OCI-LY7 (cell line): ENCODE measurements at regions not wholly inside any gene's neighbourhood (a gene's known extent, or its start where the extent isn't known, plus 50 kb on each side); places are given as distances from the start of the nearest gene placed in this dataset.

Experiments used
- BruUV-seq: library from RNA; stranded (reverse); fragments of 400-500 nt; replicated peaks from 2 replicates; lab custom pipeline; 2021; lab: Mats Ljungman, UMichigan
- CTCF ChIA-PET: fragments of 300-600 bp; sonication (Branson Sonifier 250); formaldehyde crosslinking; loops from one replicate; lab custom pipeline; 2022; ENCODE audit warnings: antibody characterized with exemption; ENCODE audit not compliant: unreplicated experiment; lab: Charles Lee
- POLR2A ChIA-PET: fragments of 300-600 bp; sonication (Branson Sonifier 250); formaldehyde crosslinking; loops from one replicate; lab custom pipeline; 2022; ENCODE audit warnings: antibody characterized with exemption; lab: Charles Lee
- DNase-seq: peaks from one replicate; pipeline ENCODE4 v3.0.0-alpha.2; 2015; ENCODE audit warnings: low spot score
- H2AFZ ChIP-seq: fragments of 200-600 bp; sonication (generic), shearing (Covaris generic); 2 replicates; pipeline ENCODE4 v1.6.1; 2014; ENCODE audit warnings: mild to moderate bottlenecking, antibody characterized with exemption, low read length, moderate library complexity
- H3K27ac ChIP-seq: fragments of 200-600 bp; sonication (generic); 2 replicates; pipeline ENCODE4 v1.5.1; 2014; ENCODE audit warnings: mixed run types, low read depth, mild to moderate bottlenecking, moderate library complexity, low read length, inconsistent platforms; ENCODE audit not compliant: poor library complexity, severe bottlenecking
- H3K36me3 ChIP-seq: fragments of 200-600 bp; sonication (generic); 2 replicates; pipeline ENCODE4 v1.6.1; 2014; ENCODE audit warnings: mild to moderate bottlenecking, antibody characterized with exemption, low read length, moderate library complexity, mixed read lengths; ENCODE audit not compliant: insufficient read depth
- H3K4me1 ChIP-seq: fragments of 200-600 bp; sonication (generic); 2 replicates; pipeline ENCODE4 v1.5.1; 2014; ENCODE audit warnings: mild to moderate bottlenecking, low read length; ENCODE audit not compliant: insufficient read depth, poor library complexity, severe bottlenecking
- H3K4me2 ChIP-seq: fragments of 200-600 bp; sonication (generic); 2 replicates; pipeline ENCODE4 v1.6.1; 2014; ENCODE audit warnings: mild to moderate bottlenecking, low read length
- H3K4me3 ChIP-seq: fragments of 200-600 bp; sonication (generic); 2 replicates; pipeline ENCODE4 v1.5.1; 2014; ENCODE audit warnings: mild to moderate bottlenecking, low read depth, low read length; ENCODE audit not compliant: poor library complexity, severe bottlenecking
- H3K79me2 ChIP-seq: fragments of 200-600 bp; sonication (generic); 2 replicates; pipeline ENCODE4 v1.6.1; 2016; ENCODE audit warnings: low read depth, mild to moderate bottlenecking, low read length, moderate library complexity, mixed read lengths; ENCODE audit not compliant: insufficient read depth
- H3K9me2 ChIP-seq: fragments of 200-600 bp; sonication (generic); 2 replicates; pipeline ENCODE4 v1.6.1; 2016; ENCODE audit warnings: mild to moderate bottlenecking, low read length, mixed read lengths; ENCODE audit not compliant: insufficient read depth
- H3K9me3 ChIP-seq: fragments of 200-600 bp; sonication (generic); 2 replicates; pipeline ENCODE4 v1.6.1; 2014; ENCODE audit warnings: mild to moderate bottlenecking, mixed run types, low read length, mixed read lengths
- H4K20me1 ChIP-seq: fragments of 200-600 bp; sonication (generic); 2 replicates; pipeline ENCODE4 v1.6.1; 2014; ENCODE audit warnings: mild to moderate bottlenecking, antibody characterized with exemption, low read length, moderate library complexity, mixed read lengths; ENCODE audit not compliant: insufficient read depth
- EZH2phosphoT487 ChIP-seq: fragments of 200-600 bp; sonication (generic); IDR thresholded peaks from 2 replicates; pipeline ENCODE4 v1.6.1; 2018; ENCODE audit warnings: low read depth, borderline replicate concordance, mild to moderate bottlenecking, mixed run types, antibody characterized with exemption, low read length, moderate library complexity, mixed read lengths
- intact Hi-C: fragments of 100-400 bp; cut with micrococcal nuclease; formaldehyde crosslinking; loops from one replicate; pipeline ENCODE4 v1.10.0; 2022; ENCODE audit not compliant: unreplicated experiment
- TF ChIP-seq, protein P1 (sequence below): fragments of 200-600 bp; sonication (generic); conservative IDR thresholded peaks from 2 replicates; pipeline ENCODE4 v1.5.1; 2014; ENCODE audit warnings: mild to moderate bottlenecking, antibody characterized with exemption, low read length, moderate library complexity, mixed read lengths

DNA sequence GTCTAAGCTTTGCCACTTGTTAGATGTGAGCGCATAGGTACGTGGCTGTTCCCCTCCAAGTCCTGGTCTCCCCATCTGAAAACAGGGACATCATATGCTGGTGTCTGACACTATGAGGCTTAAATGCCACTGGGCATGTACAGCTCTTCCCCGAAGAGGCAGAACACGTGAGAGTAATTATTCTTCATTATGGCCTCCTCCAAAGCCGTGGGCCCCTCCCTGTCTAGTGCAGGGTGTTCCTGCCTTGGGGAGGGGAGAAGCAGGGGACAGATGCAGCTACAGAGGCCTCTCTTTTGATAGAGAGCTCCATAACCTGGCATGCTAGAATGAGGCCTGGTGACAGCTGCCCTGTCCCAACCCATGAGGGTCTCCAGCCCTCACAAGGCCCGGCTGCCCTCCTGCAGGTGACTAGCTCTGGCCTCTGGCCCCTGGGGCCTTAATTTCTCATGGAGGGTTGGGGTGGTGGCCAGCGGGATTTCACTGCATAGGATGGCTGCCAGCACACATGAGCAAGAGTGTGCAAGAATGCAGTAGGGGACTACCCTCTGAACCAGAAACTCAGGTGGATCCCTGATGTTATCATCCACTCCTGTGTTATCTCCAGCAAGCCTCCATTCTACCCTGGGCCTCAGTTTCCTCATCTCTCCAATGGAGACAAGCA is 334.6 kb downstream of the MN1 start:
- ChIA-PET CTCF (no interaction called here), POLR2A (no interaction called here)
- Histone ChIP-seq H3K4me2 (no peak overlapping the region), H2AFZ (no peak overlapping the region), H3K9me2 (no peaks in the 10 kb centered on the region), H3K9me3 (no peaks in the 10 kb centered on the region), H3K4me3 (no peak overlapping the region), H3K79me2 (no peaks in the 10 kb centered on the region), H3K27ac (no peak overlapping the region), H4K20me1 (no peaks in the 10 kb centered on the region), H3K36me3 (no peaks in the 10 kb centered on the region), H3K4me1 (no peaks in the 10 kb centered on the region)
- TF ChIP-seq, protein P1, sequence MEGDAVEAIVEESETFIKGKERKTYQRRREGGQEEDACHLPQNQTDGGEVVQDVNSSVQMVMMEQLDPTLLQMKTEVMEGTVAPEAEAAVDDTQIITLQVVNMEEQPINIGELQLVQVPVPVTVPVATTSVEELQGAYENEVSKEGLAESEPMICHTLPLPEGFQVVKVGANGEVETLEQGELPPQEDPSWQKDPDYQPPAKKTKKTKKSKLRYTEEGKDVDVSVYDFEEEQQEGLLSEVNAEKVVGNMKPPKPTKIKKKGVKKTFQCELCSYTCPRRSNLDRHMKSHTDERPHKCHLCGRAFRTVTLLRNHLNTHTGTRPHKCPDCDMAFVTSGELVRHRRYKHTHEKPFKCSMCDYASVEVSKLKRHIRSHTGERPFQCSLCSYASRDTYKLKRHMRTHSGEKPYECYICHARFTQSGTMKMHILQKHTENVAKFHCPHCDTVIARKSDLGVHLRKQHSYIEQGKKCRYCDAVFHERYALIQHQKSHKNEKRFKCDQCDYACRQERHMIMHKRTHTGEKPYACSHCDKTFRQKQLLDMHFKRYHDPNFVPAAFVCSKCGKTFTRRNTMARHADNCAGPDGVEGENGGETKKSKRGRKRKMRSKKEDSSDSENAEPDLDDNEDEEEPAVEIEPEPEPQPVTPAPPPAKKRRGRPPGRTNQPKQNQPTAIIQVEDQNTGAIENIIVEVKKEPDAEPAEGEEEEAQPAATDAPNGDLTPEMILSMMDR = no peak
- no peak for TF ChIP-seq EZH2phosphoT487
- no peak for DNase-seq
- BruUV-seq = no TSS peak
- intact Hi-C loops = no loop called here

DNA sequence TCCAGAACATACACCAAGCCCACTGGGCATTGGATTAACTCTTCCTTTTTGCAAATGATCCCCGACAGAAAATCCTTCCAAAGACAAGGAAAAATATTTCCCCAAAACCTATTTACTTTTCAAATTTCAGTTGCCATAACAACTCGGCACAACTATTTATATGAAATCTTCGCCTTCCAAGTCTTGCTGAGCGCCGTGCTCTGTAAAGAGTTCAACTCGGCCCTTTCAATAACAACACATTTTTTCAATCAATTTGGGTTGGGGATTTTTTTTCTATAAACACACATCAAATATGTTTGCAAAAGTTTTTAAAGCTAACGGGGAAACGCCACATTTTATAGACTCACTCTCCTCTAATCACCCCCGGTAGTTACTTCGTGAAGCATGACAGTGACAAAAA is 333.8 kb downstream of the MN1 start:
- H3K36me3 ChIP-seq = no peaks in the 10 kb centered on the region
- no peak overlapping the region for H2AFZ ChIP-seq
- no peaks in the 10 kb centered on the region for H3K9me3 ChIP-seq
- no peaks in the 10 kb centered on the region for H3K9me2 ChIP-seq
- no peaks in the 10 kb centered on the region for H3K4me1 ChIP-seq
- H3K27ac ChIP-seq = no peak overlapping the region
- no peak overlapping the region for H3K4me3 ChIP-seq
- no peak for TF ChIP-seq EZH2phosphoT487
- TF ChIP-seq, protein P1 = no peak
- no peaks in the 10 kb centered on the region for H3K79me2 ChIP-seq
- intact Hi-C loops = no loop called here
- ChIA-PET CTCF (no interaction called here), POLR2A (no interaction called here)
- no TSS peak for BruUV-seq
- H3K4me2 ChIP-seq = no peak overlapping the region
- H4K20me1 ChIP-seq = no peaks in the 10 kb centered on the region
- no peak for DNase-seq

DNA sequence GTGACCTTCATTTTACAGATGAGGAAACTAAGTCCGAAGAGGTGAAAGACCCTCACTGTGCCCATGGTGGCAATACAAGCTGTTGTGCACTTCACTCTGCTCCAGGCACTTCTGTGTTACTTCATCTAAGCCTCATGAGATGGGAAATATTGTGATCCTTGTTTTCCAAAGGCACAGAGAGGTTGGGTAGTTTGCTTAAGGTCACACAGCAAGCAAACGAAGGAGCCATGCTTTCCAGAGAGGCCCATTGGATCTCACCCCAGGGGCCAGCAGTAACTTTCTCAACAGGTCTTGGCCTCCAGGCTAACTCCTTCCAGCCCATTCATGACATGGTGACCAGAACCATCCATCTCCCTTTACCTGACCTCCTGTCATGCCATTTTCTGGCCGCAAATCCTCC is 332.8 kb downstream of the MN1 start:
- no peak for DNase-seq
- intact Hi-C loops = no loop called here
- Histone ChIP-seq H3K9me2 (no peaks in the 10 kb centered on the region), H3K4me3 (no peak overlapping the region), H3K4me1 (no peaks in the 10 kb centered on the region), H3K4me2 (no peak overlapping the region), H2AFZ (no peak overlapping the region), H3K27ac (no peak overlapping the region), H3K9me3 (no peaks in the 10 kb centered on the region), H4K20me1 (no peaks in the 10 kb centered on the region), H3K36me3 (no peaks in the 10 kb centered on the region), H3K79me2 (no peaks in the 10 kb centered on the region)
- no TSS peak for BruUV-seq
- POLR2A ChIA-PET = no interaction called here
- CTCF ChIA-PET = no interaction called here
- no peak for TF ChIP-seq EZH2phosphoT487
